Fibroblast of the aortic adventitia (primary cell): ENCODE measurements at regions not wholly inside any gene's neighbourhood (a gene's known extent, or its start where the extent isn't known, plus 50 kb on each side); places are given as distances from the start of the nearest gene placed in this dataset.
"Not testable (repeated sequence)": the region's sequence is repeated elsewhere in the genome, so short reads cannot be mapped to it uniquely, and the experiment has no call there.

Source experiments
- DNase-seq: peaks from one replicate; pipeline ENCODE4 v3.0.0-alpha.2; 2010; ENCODE audit warnings: low read depth
- H3K4me3 ChIP-seq: 2 replicates; pipeline ENCODE4 v1.5.1; 2011; ENCODE audit warnings: low read depth, mild to moderate bottlenecking, control low read depth, low read length, moderate library complexity
- TF ChIP-seq, protein P1 (sequence below): IDR thresholded peaks from 2 replicates; pipeline ENCODE4 v1.5.1; 2011; ENCODE audit warnings: mild to moderate bottlenecking, low read length, control low read depth, inconsistent platforms; ENCODE audit not compliant: insufficient read depth

GRCh38 chr5:112036206-112036605 lies 279.2 kb upstream of the NREP start:
- TF ChIP-seq, protein P1, sequence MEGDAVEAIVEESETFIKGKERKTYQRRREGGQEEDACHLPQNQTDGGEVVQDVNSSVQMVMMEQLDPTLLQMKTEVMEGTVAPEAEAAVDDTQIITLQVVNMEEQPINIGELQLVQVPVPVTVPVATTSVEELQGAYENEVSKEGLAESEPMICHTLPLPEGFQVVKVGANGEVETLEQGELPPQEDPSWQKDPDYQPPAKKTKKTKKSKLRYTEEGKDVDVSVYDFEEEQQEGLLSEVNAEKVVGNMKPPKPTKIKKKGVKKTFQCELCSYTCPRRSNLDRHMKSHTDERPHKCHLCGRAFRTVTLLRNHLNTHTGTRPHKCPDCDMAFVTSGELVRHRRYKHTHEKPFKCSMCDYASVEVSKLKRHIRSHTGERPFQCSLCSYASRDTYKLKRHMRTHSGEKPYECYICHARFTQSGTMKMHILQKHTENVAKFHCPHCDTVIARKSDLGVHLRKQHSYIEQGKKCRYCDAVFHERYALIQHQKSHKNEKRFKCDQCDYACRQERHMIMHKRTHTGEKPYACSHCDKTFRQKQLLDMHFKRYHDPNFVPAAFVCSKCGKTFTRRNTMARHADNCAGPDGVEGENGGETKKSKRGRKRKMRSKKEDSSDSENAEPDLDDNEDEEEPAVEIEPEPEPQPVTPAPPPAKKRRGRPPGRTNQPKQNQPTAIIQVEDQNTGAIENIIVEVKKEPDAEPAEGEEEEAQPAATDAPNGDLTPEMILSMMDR, result no peak
- H3K4me3 ChIP-seq, result no peak overlapping the region
- DNase-seq, result no peak

- TF ChIP-seq, protein P1, result no peak
- peak; percentile 33 for DNase-seq
- no peak overlapping the region for H3K4me3 ChIP-seq
Measured at GRCh38 chr5:112034421-112034979, 277.5 kb upstream of the NREP start.

- DNase-seq, H3K4me3 ChIP-seq: not testable (repeated sequence)
Measured at GRCh38 chr5:112026879-112027278, 269.9 kb upstream of the NREP start.

GRCh38 chr5:112025757-112026156 lies 268.8 kb upstream of the NREP start:
- DNase-seq, result no peak
- no peak overlapping the region for H3K4me3 ChIP-seq
- TF ChIP-seq, protein P1, result no peak

DNA sequence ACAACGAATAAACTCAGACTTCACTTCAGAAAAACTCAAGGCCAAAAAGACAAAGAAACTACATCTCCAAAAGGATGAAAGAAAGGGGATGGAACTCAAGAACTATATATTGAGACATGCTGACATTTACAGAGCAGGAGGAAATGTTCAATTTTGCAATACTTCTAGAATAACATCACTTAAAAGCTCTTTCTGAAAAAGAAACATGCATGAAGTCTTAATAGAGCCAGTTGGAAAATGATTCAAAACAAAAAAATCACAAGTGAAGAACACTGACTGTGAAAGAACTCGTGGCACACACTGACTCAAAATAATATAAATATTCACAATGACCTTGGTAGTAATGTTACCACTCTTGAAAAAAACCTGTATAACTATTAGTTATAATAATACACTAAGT lies 267.8 kb upstream of the NREP start:
- TF ChIP-seq, protein P1, result no peak
- H3K4me3 ChIP-seq, result no peak overlapping the region
- no peak for DNase-seq

DNA sequence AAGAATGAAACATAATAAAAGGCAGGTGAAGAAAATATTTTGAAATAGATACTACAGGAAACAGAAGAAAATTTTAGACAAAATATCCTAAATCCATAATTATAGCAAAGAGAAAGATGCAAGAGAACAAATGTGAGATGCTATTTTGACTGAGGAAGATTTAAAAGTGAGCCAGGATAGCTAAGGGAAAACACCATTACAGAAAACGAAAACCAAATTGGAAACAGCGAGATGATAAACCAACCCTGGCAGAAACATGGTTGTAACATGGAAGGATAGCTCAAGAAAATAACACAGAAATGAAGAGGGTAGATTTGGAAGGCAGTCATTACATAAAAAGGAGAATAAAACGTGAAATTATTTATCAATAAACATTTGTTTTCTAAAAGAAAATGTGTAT lies 267.2 kb upstream of the NREP start:
- DNase-seq, result no peak
- TF ChIP-seq, protein P1, result no peak
- H3K4me3 ChIP-seq, result no peak overlapping the region

- TF ChIP-seq, protein P1, result no peak
- H3K4me3 ChIP-seq, result no peak overlapping the region
- no peak for DNase-seq
Measured at GRCh38 chr5:112023766-112024165, 266.8 kb upstream of the NREP start.
